A549 (cell line): ENCODE measurements at regions not wholly inside any gene's neighbourhood (a gene's known extent, or its start where the extent isn't known, plus 50 kb on each side); places are given as distances from the start of the nearest gene placed in this dataset.

ENCODE experiments used
- CBX2 ChIP-seq: fragments of 200-600 bp; sonication (generic); IDR thresholded peaks from 2 replicates; pipeline ENCODE4 v1.6.1; 2016; ENCODE audit warnings: low read depth, mild to moderate bottlenecking, borderline replicate concordance
- CHD4 ChIP-seq: fragments of 200-600 bp; sonication (generic); IDR thresholded peaks from 2 replicates; pipeline ENCODE4 v1.6.1; 2016; ENCODE audit warnings: antibody characterized with exemption, mild to moderate bottlenecking, borderline replicate concordance
- EP300 ChIP-seq, 2 experiments: fragments of >200 bp; sonication (Bioruptor Twin); formaldehyde crosslinking; IDR thresholded peaks; 2 replicates in 1 of 2; 3 replicates in 1 of 2; pipeline ENCODE4 v1.6.1; 2016 to 2017
- ESRRA ChIP-seq: fragments of 150-350 bp; IDR thresholded peaks from 2 replicates; pipeline ENCODE4 v1.6.1; 2014; ENCODE audit warnings: mild to moderate bottlenecking, low read length, borderline replicate concordance
- FOSB ChIP-seq: fragments of 250-450 bp; sonication (Bioruptor Pico); IDR thresholded peaks from 2 replicates; pipeline ENCODE4 v1.5.0; 2020; ENCODE audit warnings: mild to moderate bottlenecking, moderate library complexity
- MYC ChIP-seq: IDR thresholded peaks from 2 replicates; pipeline ENCODE4 v1.6.1; 2012; ENCODE audit warnings: mild to moderate bottlenecking, inconsistent platforms, low read length, improper control_type of control experiment, borderline replicate concordance
- POLR2A ChIP-seq: IDR thresholded peaks from 2 replicates; pipeline ENCODE4 v1.6.1; 2012; ENCODE audit warnings: mild to moderate bottlenecking, low read length
- RARB ChIP-seq: fragments of 250-450 bp; sonication (Bioruptor Pico); IDR thresholded peaks from 2 replicates; pipeline ENCODE4 v1.8.0; 2021; ENCODE audit warnings: mild to moderate bottlenecking, moderate library complexity
- TF ChIP-seq, protein P1 (sequence below): fragments of >200 bp; sonication (Bioruptor Twin); formaldehyde crosslinking; IDR thresholded peaks from 3 replicates; pipeline ENCODE4 v1.5.1; 2016
- TF ChIP-seq, protein P2 (sequence below): fragments of 450-650 bp; IDR thresholded peaks from 2 replicates; pipeline ENCODE4 v1.6.1; 2014; ENCODE audit warnings: antibody characterized with exemption

DNA sequence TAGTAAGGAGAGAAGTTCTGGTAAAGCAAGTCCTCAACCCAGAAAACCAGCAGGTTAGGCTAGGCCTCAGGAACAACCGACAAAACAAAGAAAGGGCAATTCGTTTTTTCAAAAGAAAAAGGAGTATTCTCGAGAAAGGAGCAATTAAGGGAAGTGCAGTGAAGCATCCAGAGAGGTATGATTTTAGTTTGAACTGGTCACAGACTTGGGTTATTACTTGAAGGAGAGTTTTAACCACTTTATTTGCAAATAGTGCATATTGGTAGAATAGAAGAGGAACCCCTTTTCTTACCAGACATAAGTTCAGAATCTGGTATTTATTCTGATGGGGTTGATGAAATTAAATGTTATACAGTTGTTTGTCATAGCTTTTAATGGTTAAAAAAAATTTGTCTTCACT, 110.0 kb upstream of the GCFC2 start:
- TF ChIP-seq, protein P1, sequence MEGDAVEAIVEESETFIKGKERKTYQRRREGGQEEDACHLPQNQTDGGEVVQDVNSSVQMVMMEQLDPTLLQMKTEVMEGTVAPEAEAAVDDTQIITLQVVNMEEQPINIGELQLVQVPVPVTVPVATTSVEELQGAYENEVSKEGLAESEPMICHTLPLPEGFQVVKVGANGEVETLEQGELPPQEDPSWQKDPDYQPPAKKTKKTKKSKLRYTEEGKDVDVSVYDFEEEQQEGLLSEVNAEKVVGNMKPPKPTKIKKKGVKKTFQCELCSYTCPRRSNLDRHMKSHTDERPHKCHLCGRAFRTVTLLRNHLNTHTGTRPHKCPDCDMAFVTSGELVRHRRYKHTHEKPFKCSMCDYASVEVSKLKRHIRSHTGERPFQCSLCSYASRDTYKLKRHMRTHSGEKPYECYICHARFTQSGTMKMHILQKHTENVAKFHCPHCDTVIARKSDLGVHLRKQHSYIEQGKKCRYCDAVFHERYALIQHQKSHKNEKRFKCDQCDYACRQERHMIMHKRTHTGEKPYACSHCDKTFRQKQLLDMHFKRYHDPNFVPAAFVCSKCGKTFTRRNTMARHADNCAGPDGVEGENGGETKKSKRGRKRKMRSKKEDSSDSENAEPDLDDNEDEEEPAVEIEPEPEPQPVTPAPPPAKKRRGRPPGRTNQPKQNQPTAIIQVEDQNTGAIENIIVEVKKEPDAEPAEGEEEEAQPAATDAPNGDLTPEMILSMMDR = no peak
- TF ChIP-seq RARB (CRISPR knock-in tag) (no peak), POLR2A (no peak), EP300 (IDR thresholded peaks at IDR 0.05) (no peak), MYC (no peak), CHD4 (no peak), CBX2 (no peak), ESRRA (no peak), FOSB (no peak)
- TF ChIP-seq, protein P2, sequence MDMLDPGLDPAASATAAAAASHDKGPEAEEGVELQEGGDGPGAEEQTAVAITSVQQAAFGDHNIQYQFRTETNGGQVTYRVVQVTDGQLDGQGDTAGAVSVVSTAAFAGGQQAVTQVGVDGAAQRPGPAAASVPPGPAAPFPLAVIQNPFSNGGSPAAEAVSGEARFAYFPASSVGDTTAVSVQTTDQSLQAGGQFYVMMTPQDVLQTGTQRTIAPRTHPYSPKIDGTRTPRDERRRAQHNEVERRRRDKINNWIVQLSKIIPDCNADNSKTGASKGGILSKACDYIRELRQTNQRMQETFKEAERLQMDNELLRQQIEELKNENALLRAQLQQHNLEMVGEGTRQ = no peak
